Smooth muscle cell (in vitro differentiated cells): ENCODE measurements at regions not wholly inside any gene's neighbourhood (a gene's known extent, or its start where the extent isn't known, plus 50 kb on each side); places are given as distances from the start of the nearest gene placed in this dataset.

Source experiments
- DNase-seq: peaks from one replicate; lab custom pipeline; 2025; ENCODE audit not compliant: unreplicated experiment; lab: John Stamatoyannopoulos, UW
- H2AFZ ChIP-seq: fragments of 200-600 bp; sonication (generic); 2 replicates; pipeline ENCODE4 v1.6.0; 2016; ENCODE audit warnings: antibody characterized with exemption, low read depth, mild to moderate bottlenecking
- H3F3A ChIP-seq: fragments of 200-600 bp; sonication (generic); 2 replicates; pipeline ENCODE4 v1.6.0; 2017; ENCODE audit warnings: antibody characterized with exemption, low read depth
- H3K27ac ChIP-seq: fragments of 200-600 bp; sonication (generic); 2 replicates; pipeline ENCODE4 v1.5.1; 2016; ENCODE audit warnings: low read depth, mild to moderate bottlenecking
- H3K27me3 ChIP-seq: fragments of 200-600 bp; sonication (generic); 2 replicates; pipeline ENCODE4 v1.6.1; 2016; ENCODE audit warnings: low read depth, mild to moderate bottlenecking
- H3K36me3 ChIP-seq: fragments of 200-600 bp; sonication (generic); 2 replicates; pipeline ENCODE4 v1.5.1; 2016; ENCODE audit warnings: low read depth
- H3K4me1 ChIP-seq: fragments of 200-600 bp; sonication (generic); 2 replicates; pipeline ENCODE4 v1.5.1; 2016; ENCODE audit warnings: low read depth
- H3K4me2 ChIP-seq: fragments of 200-600 bp; sonication (generic); 2 replicates; pipeline ENCODE4 v1.6.0; 2016; ENCODE audit warnings: mild to moderate bottlenecking
- H3K4me3 ChIP-seq: fragments of 200-600 bp; sonication (generic); 2 replicates; pipeline ENCODE4 v1.5.1; 2016; ENCODE audit warnings: mild to moderate bottlenecking
- H3K79me2 ChIP-seq: fragments of 200-600 bp; sonication (generic); 2 replicates; pipeline ENCODE4 v1.6.0; 2016; ENCODE audit warnings: low read depth, mild to moderate bottlenecking
- H3K9ac ChIP-seq: fragments of 200-600 bp; sonication (generic); 2 replicates; pipeline ENCODE4 v1.6.0; 2016; ENCODE audit warnings: low read depth
- H3K9me3 ChIP-seq: fragments of 200-600 bp; sonication (generic); replicated peaks from 2 replicates; pipeline ENCODE4 v1.5.1; 2016; ENCODE audit warnings: low read depth
- H4K20me1 ChIP-seq: fragments of 200-600 bp; sonication (generic); 2 replicates; pipeline ENCODE4 v1.6.0; 2016; ENCODE audit warnings: low read depth
- CTCF ChIP-seq: fragments of 200-600 bp; sonication (generic); IDR thresholded peaks from 2 replicates; pipeline ENCODE4 v1.5.1; 2017; ENCODE audit warnings: borderline replicate concordance, mild to moderate bottlenecking, antibody characterized with exemption; ENCODE audit not compliant: insufficient read depth, poor library complexity, severe bottlenecking
- WGBS: methylation state at CpG from one replicate; pipeline ENCODE4 v1.1.7; 2016; ENCODE audit warnings: low lambda C conversion rate; 5-methylcytosine and 5-hydroxymethylcytosine counted together

GRCh38 chr5:148904440-148904839, 78.0 kb downstream of the ADRB2 start:
- Histone ChIP-seq H3K9ac (no peak overlapping the region), H3K27me3 (peaks cover 6% of the 10 kb centered on the region), H3K27ac (no peak overlapping the region), H3F3A (no peaks in the 10 kb centered on the region), H4K20me1 (no peaks in the 10 kb centered on the region), H2AFZ (no peak overlapping the region), H3K79me2 (no peaks in the 10 kb centered on the region), H3K36me3 (no peaks in the 10 kb centered on the region), H3K4me2 (no peak overlapping the region), H3K4me3 (no peak overlapping the region), H3K9me3 (no peaks in the 10 kb centered on the region), H3K4me1 (no peaks in the 10 kb centered on the region)
- TF ChIP-seq CTCF = no peak
- WGBS = 93% methylated on average over 1 of the region's 1 CpG
- DNase-seq = no peak

- Histone ChIP-seq H3K9ac (no peak overlapping the region), H3K4me1 (no peaks in the 10 kb centered on the region), H4K20me1 (no peaks in the 10 kb centered on the region), H3K4me3 (no peak overlapping the region), H2AFZ (no peak overlapping the region), H3K9me3 (no peaks in the 10 kb centered on the region), H3K36me3 (no peaks in the 10 kb centered on the region), H3K79me2 (no peaks in the 10 kb centered on the region), H3K27ac (no peak overlapping the region), H3F3A (no peaks in the 10 kb centered on the region), H3K27me3 (no peaks in the 10 kb centered on the region), H3K4me2 (no peak overlapping the region)
- TF ChIP-seq CTCF = no peak
- WGBS = 85% methylated on average over 1 of the region's 1 CpG
- no peak for DNase-seq
Observed at GRCh38 chr5:148905541-148905940, 79.1 kb downstream of the ADRB2 start.

GRCh38 chr5:148906968-148907367, 80.6 kb downstream of the ADRB2 start:
- H3K27me3 ChIP-seq = no peaks in the 10 kb centered on the region
- no peaks in the 10 kb centered on the region for H3K79me2 ChIP-seq
- no peak overlapping the region for H3K4me2 ChIP-seq
- H3K27ac ChIP-seq = no peak overlapping the region
- 91% methylated on average over 3 of the region's 3 CpGs for WGBS
- no peak for TF ChIP-seq CTCF
- no peaks in the 10 kb centered on the region for H3K36me3 ChIP-seq
- H3K4me3 ChIP-seq = no peak overlapping the region
- H2AFZ ChIP-seq = no peak overlapping the region
- no peaks in the 10 kb centered on the region for H4K20me1 ChIP-seq
- H3K4me1 ChIP-seq = no peaks in the 10 kb centered on the region
- no peaks in the 10 kb centered on the region for H3K9me3 ChIP-seq
- H3F3A ChIP-seq = no peaks in the 10 kb centered on the region
- H3K9ac ChIP-seq = no peak overlapping the region
- no peak for DNase-seq

GRCh38 chr5:148909040-148909439, 82.6 kb downstream of the ADRB2 start:
- Histone ChIP-seq H3K79me2 (no peaks in the 10 kb centered on the region), H3K9ac (no peak overlapping the region), H3K27me3 (no peaks in the 10 kb centered on the region), H3K9me3 (no peaks in the 10 kb centered on the region), H3K4me3 (no peak overlapping the region), H3K27ac (no peak overlapping the region), H4K20me1 (no peaks in the 10 kb centered on the region), H3F3A (peaks cover 4% of the 10 kb centered on the region), H2AFZ (no peak overlapping the region), H3K4me2 (no peak overlapping the region), H3K4me1 (peaks cover 15% of the 10 kb centered on the region), H3K36me3 (no peaks in the 10 kb centered on the region)
- TF ChIP-seq CTCF = no peak
- no peak for DNase-seq
- WGBS = 75% methylated on average over 4 of the region's 4 CpGs
